ENCODE measurements at regions not wholly inside any gene's neighbourhood (a gene's known extent, or its start where the extent isn't known, plus 50 kb on each side); places are given as distances from the start of the nearest gene placed in this dataset.

GRCh38 chr1:239601108-239601507 lies 214.7 kb downstream of the CHRM3 start:
- no peaks in the 10 kb centered on the region for H3K4me1 ChIP-seq (replicated peaks in 1 of 2)
- no peaks in the 10 kb centered on the region for H3K9me3 ChIP-seq (replicated peaks in 1 of 3)
- H3K27ac ChIP-seq, result no peak overlapping the region
- intact Hi-C loops (cut with DNase I), result no loop called here
- TF ChIP-seq POLR2A (IDR thresholded peaks at IDR 0.05) (no peak), CTCF (IDR thresholded peaks at IDR 0.05) (no peak)
- no peaks in the 10 kb centered on the region for H3K36me3 ChIP-seq (replicated peaks in 1 of 2)
- no peak overlapping the region for H3K4me3 ChIP-seq
- no peaks in the 10 kb centered on the region for H3K27me3 ChIP-seq
- no peak for DNase-seq

GRCh38 chr1:239603530-239603929 lies 217.2 kb downstream of the CHRM3 start:
- H3K36me3 ChIP-seq (replicated peaks in 1 of 2), result no peaks in the 10 kb centered on the region
- WGBS, 4 donors, result 89 to 95% (median 92%) methylated on average over 3 of the region's 3 CpGs
- intact Hi-C loops (cut with DNase I), result no loop called here
- TF ChIP-seq POLR2A (IDR thresholded peaks at IDR 0.05) (no peak), CTCF (IDR thresholded peaks at IDR 0.05) (no peak)
- H3K9me3 ChIP-seq (replicated peaks in 1 of 3), result no peaks in the 10 kb centered on the region
- H3K27me3 ChIP-seq, result no peaks in the 10 kb centered on the region
- H3K4me1 ChIP-seq (replicated peaks in 1 of 2), result no peaks in the 10 kb centered on the region
- no peak for DNase-seq
- H3K27ac ChIP-seq, result no peak overlapping the region
- H3K4me3 ChIP-seq, result no peak overlapping the region

- 45 to 64% (median 53%) methylated on average over 2 of the region's 2 CpGs for WGBS, 4 donors
- no peaks in the 10 kb centered on the region for H3K4me1 ChIP-seq (replicated peaks in 1 of 2)
- TF ChIP-seq POLR2A (IDR thresholded peaks at IDR 0.05), result no peak
- TF ChIP-seq CTCF (IDR thresholded peaks at IDR 0.05), result no peak
Observed at GRCh38 chr1:239606850-239607400, 220.6 kb downstream of the CHRM3 start.

GRCh38 chr1:239608469-239608868 lies 222.1 kb downstream of the CHRM3 start:
- H3K27ac ChIP-seq, result no peak overlapping the region
- WGBS, 4 donors, result 79 to 84% (median 81%) methylated on average over 6 of the region's 6 CpGs
- intact Hi-C loops (cut with DNase I), result no loop called here

More at GRCh38 chr1:239606850-239607400, 220.6 kb downstream of the CHRM3 start:
- H3K27me3 ChIP-seq, result no peaks in the 10 kb centered on the region
- H3K9me3 ChIP-seq (replicated peaks in 1 of 3), result no peaks in the 10 kb centered on the region
- no peak overlapping the region for H3K27ac ChIP-seq
- intact Hi-C loops (cut with DNase I), result no loop called here
- H3K36me3 ChIP-seq (replicated peaks in 1 of 2), result no peaks in the 10 kb centered on the region
- DNase-seq, result no peak
- no peak overlapping the region for H3K4me3 ChIP-seq

More at GRCh38 chr1:239608469-239608868, 222.1 kb downstream of the CHRM3 start:
- Histone ChIP-seq H3K4me3 (no peak overlapping the region), H3K9me3 (replicated peaks in 1 of 3) (no peaks in the 10 kb centered on the region), H3K4me1 (replicated peaks in 1 of 2) (no peaks in the 10 kb centered on the region), H3K36me3 (replicated peaks in 1 of 2) (no peaks in the 10 kb centered on the region), H3K27me3 (no peaks in the 10 kb centered on the region)
- TF ChIP-seq CTCF (IDR thresholded peaks at IDR 0.05), result no peak
- no peak for TF ChIP-seq POLR2A (IDR thresholded peaks at IDR 0.05)
- no peak for DNase-seq
